ENCODE measurements at regions not wholly inside any gene's neighbourhood (a gene's known extent, or its start where the extent isn't known, plus 50 kb on each side); places are given as distances from the start of the nearest gene placed in this dataset.
"Not testable (repeated sequence)": the region's sequence is repeated elsewhere in the genome, so short reads cannot be mapped to it uniquely, and the experiment has no call there.

DNA sequence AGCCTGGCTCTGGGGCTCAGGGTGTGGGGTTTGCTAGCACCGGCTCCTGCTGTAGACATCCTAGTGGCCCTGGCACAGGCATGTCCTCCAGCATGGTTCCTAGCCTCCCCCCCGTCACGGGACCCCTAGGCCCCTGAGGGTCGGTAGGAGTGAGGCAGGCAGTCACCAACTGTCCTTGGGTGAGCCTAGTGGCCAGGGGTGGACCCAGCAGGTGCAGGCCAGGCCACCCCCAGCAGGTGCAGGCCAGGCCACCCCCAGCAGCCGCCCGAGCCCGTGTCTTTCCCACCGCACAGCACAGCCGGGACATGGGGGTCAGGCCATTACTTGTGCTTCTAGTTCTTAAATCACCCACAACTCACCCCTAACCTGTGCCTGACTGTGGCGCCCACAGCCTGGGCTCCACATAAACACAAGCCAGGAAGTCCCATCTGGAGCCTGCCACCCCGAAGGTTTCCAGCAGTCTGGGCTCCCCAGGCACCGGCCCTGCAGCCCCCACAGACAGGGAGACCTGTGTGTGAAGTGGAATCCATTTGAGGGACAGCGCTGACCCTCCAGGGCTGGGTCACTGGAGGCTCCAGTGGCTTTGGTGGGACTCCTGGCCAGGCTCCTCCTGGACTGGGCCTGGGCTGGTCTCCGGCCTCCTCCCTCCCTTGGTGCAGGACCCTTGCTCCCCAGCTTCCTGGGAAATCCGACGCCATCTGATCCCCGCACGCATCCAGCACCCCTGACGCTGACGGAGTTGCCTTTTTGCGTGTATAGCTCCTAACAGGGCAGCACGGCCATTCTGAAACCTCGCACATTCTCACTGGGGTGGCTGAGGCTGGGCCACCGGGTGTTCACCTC is 114.1 kb upstream of the LPCAT1 start:
- in situ Hi-C loops (cut with HindIII; ENCODE audit: low sequenced_read_pairs): no loop called here
- no peak overlapping the region for H3K4me3 ChIP-seq (ENCODE audit: low read depth, low read length)
- TF ChIP-seq, protein P1, sequence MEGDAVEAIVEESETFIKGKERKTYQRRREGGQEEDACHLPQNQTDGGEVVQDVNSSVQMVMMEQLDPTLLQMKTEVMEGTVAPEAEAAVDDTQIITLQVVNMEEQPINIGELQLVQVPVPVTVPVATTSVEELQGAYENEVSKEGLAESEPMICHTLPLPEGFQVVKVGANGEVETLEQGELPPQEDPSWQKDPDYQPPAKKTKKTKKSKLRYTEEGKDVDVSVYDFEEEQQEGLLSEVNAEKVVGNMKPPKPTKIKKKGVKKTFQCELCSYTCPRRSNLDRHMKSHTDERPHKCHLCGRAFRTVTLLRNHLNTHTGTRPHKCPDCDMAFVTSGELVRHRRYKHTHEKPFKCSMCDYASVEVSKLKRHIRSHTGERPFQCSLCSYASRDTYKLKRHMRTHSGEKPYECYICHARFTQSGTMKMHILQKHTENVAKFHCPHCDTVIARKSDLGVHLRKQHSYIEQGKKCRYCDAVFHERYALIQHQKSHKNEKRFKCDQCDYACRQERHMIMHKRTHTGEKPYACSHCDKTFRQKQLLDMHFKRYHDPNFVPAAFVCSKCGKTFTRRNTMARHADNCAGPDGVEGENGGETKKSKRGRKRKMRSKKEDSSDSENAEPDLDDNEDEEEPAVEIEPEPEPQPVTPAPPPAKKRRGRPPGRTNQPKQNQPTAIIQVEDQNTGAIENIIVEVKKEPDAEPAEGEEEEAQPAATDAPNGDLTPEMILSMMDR (IDR thresholded peaks at IDR 0.05; ENCODE audit: low read depth, low read length, missing control alignments): no peak
- DNase-seq (ENCODE audit: low read depth): no peak

- no peak overlapping the region for H3K4me3 ChIP-seq (ENCODE audit: low read depth, low read length)
- in situ Hi-C loops (cut with HindIII; ENCODE audit: low sequenced_read_pairs): no loop called here
- DNase-seq (ENCODE audit: low read depth): no peak
- TF ChIP-seq, protein P1 (IDR thresholded peaks at IDR 0.05; ENCODE audit: low read depth, low read length, missing control alignments): no peak
Observed at GRCh38 chr5:1636981-1637638, 113.3 kb upstream of the LPCAT1 start.

GRCh38 chr5:1636208-1636770 is 112.5 kb upstream of the LPCAT1 start:
- DNase-seq (ENCODE audit: low read depth); in situ Hi-C loops (cut with HindIII; ENCODE audit: low sequenced_read_pairs); H3K4me3 ChIP-seq (ENCODE audit: low read depth, low read length): not testable (repeated sequence)

GRCh38 chr5:1635477-1635876 is 111.7 kb upstream of the LPCAT1 start:
- H3K4me3 ChIP-seq (ENCODE audit: low read depth, low read length); in situ Hi-C loops (cut with HindIII; ENCODE audit: low sequenced_read_pairs): not testable (repeated sequence)
- peak; percentile 19 for DNase-seq (ENCODE audit: low read depth)

DNA sequence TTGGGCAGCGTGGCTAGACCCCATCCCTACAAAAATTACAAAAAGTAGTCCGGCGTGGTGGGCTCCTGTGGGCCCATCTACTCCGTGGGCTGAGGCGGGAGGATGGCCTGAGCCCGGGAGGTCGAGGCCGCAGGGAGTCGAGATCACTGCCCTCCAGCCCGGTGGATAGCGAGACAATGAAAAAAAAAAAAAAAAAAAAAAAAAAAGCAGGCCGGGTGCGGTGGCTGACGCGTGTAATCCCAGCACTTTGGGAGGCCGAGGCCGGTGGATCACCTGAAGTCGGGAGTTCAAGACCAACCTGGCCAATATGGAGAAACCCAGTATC is 110.5 kb upstream of the LPCAT1 start:
- TF ChIP-seq, protein P1 (IDR thresholded peaks at IDR 0.05; ENCODE audit: low read depth, low read length, missing control alignments): no peak
- H3K4me3 ChIP-seq (ENCODE audit: low read depth, low read length): peak overlapping the region; percentile 45
- DNase-seq (ENCODE audit: low read depth): no peak
- in situ Hi-C loops (cut with HindIII; ENCODE audit: low sequenced_read_pairs): no loop called here

GRCh38 chr5:1633605-1634336 is 110.0 kb upstream of the LPCAT1 start:
- peak overlapping the region; percentile 45 for H3K4me3 ChIP-seq (ENCODE audit: low read depth, low read length)
- DNase-seq (ENCODE audit: low read depth): no peak
- TF ChIP-seq, protein P1 (IDR thresholded peaks at IDR 0.05; ENCODE audit: low read depth, low read length, missing control alignments): no peak
- in situ Hi-C loops (cut with HindIII; ENCODE audit: low sequenced_read_pairs): no loop called here

DNA sequence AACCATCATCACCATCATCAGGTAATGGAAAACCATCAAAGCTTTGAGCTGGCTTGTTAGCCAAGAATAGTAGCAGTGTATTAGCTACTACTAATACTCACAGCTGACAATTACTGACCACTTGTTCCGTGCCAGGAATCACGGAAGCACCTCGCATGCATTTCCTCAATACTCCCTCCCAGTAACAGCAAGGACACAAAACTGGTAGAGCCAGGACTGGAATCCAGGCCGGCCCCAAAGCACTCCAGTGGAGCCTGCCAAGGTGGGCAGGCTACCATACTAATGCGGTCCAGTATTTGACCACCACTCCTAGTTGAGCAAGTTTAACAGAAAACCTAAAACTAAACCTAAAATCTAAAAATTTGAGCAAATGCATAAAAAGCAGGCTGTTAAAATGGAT is 107.2 kb upstream of the LPCAT1 start:
- H3K4me3 ChIP-seq (ENCODE audit: low read depth, low read length); in situ Hi-C loops (cut with HindIII; ENCODE audit: low sequenced_read_pairs); DNase-seq (ENCODE audit: low read depth): not testable (repeated sequence)

DNA sequence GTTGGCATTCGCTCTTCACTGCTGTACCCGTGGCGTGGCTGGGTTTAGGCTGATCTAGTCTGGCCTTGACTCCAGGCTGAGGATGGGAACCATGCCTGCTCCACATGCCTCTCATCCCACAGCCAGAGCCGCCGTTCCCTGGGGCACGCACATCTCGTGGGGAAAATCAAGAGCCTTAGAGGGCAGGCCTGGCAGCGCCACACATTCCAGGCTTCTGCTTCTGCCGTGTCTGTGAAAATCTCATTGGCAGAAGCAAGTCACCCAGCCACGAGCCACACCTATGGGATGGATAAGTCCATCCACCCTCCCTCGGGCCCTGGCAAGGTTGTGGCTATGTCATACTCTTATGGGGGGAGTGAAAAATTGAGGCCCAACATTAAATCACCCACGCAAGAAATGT is 102.6 kb upstream of the LPCAT1 start:
- H3K4me3 ChIP-seq (ENCODE audit: low read depth, low read length); DNase-seq (ENCODE audit: low read depth); in situ Hi-C loops (cut with HindIII; ENCODE audit: low sequenced_read_pairs): not testable (repeated sequence)

- in situ Hi-C loops (cut with HindIII; ENCODE audit: low sequenced_read_pairs); DNase-seq (ENCODE audit: low read depth); H3K4me3 ChIP-seq (ENCODE audit: low read depth, low read length): not testable (repeated sequence)
Observed at GRCh38 chr5:1619531-1619930, 95.8 kb upstream of the LPCAT1 start.

DNA sequence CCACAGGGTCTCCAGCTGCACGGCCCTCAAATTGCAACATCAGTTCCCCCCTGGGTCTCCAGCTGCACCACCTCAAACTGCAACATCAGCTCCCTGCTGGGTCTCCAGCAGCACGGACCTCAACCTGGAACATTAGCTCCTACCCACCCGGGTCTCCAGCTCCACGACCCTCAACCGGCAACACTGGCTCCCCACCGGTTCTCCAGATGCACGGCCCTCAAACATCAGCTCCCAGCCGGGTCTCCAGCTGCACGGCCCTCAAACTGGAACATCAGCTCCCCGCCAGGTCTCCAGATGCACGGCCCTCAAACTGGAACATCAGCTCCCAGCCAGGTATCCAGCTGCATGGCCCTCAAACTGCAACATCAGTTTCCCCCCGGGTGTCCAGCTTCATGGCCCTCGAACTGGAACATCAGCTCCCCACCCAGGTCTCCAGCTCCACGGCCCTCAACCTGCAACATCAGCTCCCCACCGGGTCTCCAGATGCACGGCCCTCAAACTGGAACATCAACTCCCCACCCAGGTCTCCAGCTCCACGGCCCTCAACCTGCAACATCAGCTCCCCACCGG is 94.6 kb upstream of the LPCAT1 start:
- in situ Hi-C loops (cut with HindIII; ENCODE audit: low sequenced_read_pairs); H3K4me3 ChIP-seq (ENCODE audit: low read depth, low read length); DNase-seq (ENCODE audit: low read depth): not testable (repeated sequence)

GRCh38 chr5:1617236-1617755 is 93.5 kb upstream of the LPCAT1 start:
- DNase-seq (ENCODE audit: low read depth); H3K4me3 ChIP-seq (ENCODE audit: low read depth, low read length); in situ Hi-C loops (cut with HindIII; ENCODE audit: low sequenced_read_pairs): not testable (repeated sequence)

GRCh38 chr5:1613515-1613914 is 89.8 kb upstream of the LPCAT1 start:
- in situ Hi-C loops (cut with HindIII; ENCODE audit: low sequenced_read_pairs): not testable (repeated sequence)

More at GRCh38 chr5:1613515-1613914, 89.8 kb upstream of the LPCAT1 start:
- H3K4me3 ChIP-seq (ENCODE audit: low read depth, low read length); DNase-seq (ENCODE audit: low read depth): not testable (repeated sequence)

Measured in astrocyte of the cerebellum (primary cell).